AG10803 (cell line): ENCODE measurements at regions not wholly inside any gene's neighbourhood (a gene's known extent, or its start where the extent isn't known, plus 50 kb on each side); places are given as distances from the start of the nearest gene placed in this dataset.

Experiments used
- DNase-seq: peaks from one replicate; pipeline ENCODE4 v3.0.0; 2010; ENCODE audit warnings: low read depth
- H3K4me3 ChIP-seq: 2 replicates; pipeline ENCODE4 v1.5.1; 2011; ENCODE audit warnings: mild to moderate bottlenecking, low read length, control low read depth
- TF ChIP-seq, protein P1 (sequence below): conservative IDR thresholded peaks from 2 replicates; pipeline ENCODE4 v1.5.1; 2011; ENCODE audit warnings: mild to moderate bottlenecking, low read length, control low read depth, inconsistent platforms

DNA sequence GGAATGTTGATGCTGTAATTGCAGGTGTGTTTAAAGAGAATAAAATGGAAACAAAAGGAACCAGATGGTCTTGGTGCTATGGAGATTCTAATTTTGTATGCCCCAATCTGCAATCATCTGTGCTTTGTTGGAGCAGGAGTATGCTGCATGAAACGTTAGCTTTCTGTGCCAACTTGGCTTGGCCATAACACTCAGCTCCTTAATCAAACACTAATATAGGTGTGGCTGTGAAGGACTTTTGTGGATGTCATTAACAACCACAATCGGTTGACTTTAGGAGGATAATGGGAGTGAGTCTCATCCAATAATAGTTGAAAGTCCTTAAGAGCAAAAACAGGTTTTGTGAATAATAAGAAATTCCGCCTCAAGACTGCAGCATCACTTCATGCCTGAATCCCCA, 399.2 kb downstream of the NLGN4X start:
- no peak overlapping the region for H3K4me3 ChIP-seq
- DNase-seq: no peak
- TF ChIP-seq, protein P1, sequence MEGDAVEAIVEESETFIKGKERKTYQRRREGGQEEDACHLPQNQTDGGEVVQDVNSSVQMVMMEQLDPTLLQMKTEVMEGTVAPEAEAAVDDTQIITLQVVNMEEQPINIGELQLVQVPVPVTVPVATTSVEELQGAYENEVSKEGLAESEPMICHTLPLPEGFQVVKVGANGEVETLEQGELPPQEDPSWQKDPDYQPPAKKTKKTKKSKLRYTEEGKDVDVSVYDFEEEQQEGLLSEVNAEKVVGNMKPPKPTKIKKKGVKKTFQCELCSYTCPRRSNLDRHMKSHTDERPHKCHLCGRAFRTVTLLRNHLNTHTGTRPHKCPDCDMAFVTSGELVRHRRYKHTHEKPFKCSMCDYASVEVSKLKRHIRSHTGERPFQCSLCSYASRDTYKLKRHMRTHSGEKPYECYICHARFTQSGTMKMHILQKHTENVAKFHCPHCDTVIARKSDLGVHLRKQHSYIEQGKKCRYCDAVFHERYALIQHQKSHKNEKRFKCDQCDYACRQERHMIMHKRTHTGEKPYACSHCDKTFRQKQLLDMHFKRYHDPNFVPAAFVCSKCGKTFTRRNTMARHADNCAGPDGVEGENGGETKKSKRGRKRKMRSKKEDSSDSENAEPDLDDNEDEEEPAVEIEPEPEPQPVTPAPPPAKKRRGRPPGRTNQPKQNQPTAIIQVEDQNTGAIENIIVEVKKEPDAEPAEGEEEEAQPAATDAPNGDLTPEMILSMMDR: no peak

DNA sequence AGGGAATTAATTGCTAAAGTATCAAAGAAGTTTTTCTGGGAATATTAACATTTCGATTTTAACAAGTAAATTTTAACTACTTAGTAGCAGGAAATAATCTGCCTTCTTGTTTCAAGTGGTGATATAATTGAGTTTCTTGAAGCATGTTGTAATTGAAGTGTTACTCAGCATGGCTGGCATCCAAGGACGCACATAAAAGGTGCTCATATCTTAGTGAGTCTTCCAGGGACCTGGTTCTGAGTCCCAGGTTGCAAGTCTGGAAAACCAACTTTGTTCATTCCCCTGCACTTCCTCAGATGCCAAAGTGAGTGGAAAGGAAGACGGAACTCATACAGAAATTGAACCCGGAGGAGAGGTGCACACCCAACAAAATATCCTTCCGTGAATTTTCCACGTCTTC, 399.6 kb downstream of the NLGN4X start:
- no peak for DNase-seq
- H3K4me3 ChIP-seq: no peak overlapping the region
- TF ChIP-seq, protein P1: no peak

DNA sequence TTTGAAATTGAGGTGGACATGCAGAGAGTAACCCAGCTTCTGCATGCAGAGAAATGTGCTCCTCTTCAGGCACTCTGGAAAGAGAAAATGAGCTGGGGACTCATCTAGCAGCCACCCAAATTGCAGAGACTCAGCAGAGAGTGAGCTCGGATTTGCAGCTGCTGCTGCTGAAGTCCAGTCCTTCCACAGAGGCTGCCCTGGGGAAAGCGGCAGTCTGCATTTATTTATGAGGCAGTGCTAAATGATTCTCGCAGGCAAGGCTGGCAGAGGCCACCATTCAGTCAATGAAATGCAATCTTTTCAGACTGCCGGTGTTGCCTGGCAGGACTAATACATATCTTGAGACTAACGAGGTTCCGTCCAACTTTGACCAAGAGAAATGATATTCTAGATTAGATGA, 404.8 kb downstream of the NLGN4X start:
- no peak overlapping the region for H3K4me3 ChIP-seq
- no peak for DNase-seq
- TF ChIP-seq, protein P1: no peak

DNA sequence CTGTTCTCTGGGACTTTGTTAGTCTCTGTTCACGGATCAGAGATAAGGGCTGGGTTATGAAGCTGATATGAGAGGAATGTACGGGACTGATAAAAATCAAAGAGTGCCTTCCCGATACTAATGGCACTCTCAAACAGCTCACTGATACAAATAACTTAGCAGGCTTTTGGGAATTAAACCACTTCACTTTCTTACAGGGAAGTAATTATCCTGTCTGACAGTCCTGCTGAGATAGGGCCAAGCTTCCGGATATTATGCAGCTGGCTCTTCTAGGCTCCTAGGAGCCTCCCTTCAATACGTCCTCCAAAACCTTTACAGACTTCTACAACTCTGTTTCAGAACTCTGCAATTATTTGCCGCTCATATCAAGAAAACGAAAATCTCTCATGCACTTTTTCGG, 418.0 kb downstream of the NLGN4X start:
- no peak for DNase-seq
- no peak overlapping the region for H3K4me3 ChIP-seq
- TF ChIP-seq, protein P1: no peak

DNA sequence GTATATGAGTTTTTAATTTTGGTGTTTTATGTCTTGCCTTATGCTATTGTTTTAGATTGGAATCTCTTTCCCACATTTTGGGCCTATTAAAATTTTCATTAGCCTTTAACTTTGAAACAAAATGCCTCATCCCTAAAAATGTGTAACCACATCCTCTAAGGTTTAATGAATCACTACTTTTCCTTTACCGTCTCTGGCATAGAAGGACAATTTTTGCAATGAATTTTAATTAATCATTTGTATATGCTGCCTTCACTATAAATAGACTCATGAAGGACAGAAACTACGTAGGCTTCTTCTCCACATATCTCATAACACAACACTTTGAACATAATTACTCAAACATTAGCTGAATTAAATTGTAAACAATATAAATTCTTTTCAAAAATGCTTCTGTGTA, 421.5 kb downstream of the NLGN4X start:
- H3K4me3 ChIP-seq: no peak overlapping the region
- peak; percentile 1 for DNase-seq
- TF ChIP-seq, protein P1: no peak

DNA sequence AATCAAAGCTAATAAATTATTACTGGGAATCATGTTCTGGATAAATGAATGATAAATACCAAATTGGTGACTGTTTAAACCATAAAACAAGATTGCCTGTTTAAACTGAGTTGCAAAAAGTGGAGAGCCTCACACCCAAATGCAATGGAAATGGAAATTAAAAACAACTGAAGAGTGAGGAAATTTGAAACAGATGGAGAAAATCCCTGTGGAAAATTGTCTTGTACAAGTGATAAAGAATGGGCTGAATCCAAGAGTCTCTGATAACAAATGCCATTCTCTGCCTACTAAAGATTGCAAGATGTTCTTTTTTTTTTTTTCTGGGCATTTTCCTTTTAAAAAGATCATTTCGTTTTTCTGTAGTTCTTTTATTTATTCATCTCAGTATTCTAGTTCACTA, 426.3 kb downstream of the NLGN4X start:
- no peak overlapping the region for H3K4me3 ChIP-seq
- TF ChIP-seq, protein P1: no peak

DNA sequence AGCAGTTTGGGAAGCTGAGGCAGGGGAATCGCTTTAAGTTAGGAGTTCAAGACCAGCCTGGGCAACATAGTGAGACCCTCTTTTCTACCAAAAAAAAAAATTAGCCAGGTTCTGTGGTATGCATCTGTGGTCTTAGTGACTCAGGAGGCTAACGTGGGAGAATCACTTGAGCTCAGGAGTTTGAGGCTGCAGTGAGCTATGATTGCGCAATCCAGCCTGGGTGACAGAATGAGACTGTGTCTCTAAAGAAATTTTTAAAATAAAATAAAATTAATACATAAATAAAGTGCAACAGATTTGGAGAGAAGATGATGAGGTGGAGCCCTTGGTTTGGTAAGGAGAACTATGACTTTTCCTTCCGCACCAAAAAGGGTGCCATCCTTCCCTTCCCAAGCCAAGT, 436.9 kb downstream of the NLGN4X start:
- TF ChIP-seq, protein P1: no peak
- no peak overlapping the region for H3K4me3 ChIP-seq
- no peak for DNase-seq

More for the DNA sequence above, 426.3 kb downstream of the NLGN4X start:
- DNase-seq: no peak
